GM13977 (cell line): ENCODE measurements at regions not wholly inside any gene's neighbourhood (a gene's known extent, or its start where the extent isn't known, plus 50 kb on each side); places are given as distances from the start of the nearest gene placed in this dataset.

Experiments
- DNase-seq: peaks from one replicate; pipeline ENCODE4 v3.0.0; 2012; ENCODE audit warnings: low spot score
- in situ Hi-C: fragments of 300-500 bp; cut with MboI; formaldehyde crosslinking; loops from one replicate; pipeline ENCODE4 v1.12.0; 2022; ENCODE audit warnings: low sequenced_read_pairs, low pct_unique_long_range_greater_than_20kb, mixed read lengths, inconsistent platforms; ENCODE audit not compliant: unreplicated experiment
- TF ChIP-seq, protein P1 (sequence below): IDR thresholded peaks from 2 replicates; pipeline ENCODE4 v1.5.1; 2012; ENCODE audit warnings: mild to moderate bottlenecking, control low read depth; ENCODE audit not compliant: insufficient read depth; ENCODE audit errors: extremely low read depth, missing control alignments

DNA sequence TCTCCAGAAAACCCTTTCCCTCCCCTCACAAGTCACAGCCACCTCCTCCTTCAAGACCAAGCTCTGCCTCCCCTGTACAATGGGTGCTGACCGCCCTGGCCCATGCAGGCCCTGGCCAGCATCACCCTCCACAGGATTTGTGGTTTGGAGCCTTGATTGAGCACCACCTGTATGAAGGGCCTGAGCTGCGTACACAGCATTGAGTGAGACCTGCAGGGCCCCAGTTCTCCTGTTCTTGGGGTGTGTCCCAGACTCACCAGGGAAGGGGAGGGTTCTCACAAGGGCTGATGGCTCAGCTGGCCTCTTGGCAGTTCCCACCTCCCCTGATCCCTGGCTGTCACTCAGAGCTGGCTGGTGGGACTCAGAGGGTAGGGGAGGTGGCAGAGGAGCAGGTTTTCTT, 63.7 kb upstream of the IER5L start:
- in situ Hi-C loops: no loop called here
- TF ChIP-seq, protein P1, sequence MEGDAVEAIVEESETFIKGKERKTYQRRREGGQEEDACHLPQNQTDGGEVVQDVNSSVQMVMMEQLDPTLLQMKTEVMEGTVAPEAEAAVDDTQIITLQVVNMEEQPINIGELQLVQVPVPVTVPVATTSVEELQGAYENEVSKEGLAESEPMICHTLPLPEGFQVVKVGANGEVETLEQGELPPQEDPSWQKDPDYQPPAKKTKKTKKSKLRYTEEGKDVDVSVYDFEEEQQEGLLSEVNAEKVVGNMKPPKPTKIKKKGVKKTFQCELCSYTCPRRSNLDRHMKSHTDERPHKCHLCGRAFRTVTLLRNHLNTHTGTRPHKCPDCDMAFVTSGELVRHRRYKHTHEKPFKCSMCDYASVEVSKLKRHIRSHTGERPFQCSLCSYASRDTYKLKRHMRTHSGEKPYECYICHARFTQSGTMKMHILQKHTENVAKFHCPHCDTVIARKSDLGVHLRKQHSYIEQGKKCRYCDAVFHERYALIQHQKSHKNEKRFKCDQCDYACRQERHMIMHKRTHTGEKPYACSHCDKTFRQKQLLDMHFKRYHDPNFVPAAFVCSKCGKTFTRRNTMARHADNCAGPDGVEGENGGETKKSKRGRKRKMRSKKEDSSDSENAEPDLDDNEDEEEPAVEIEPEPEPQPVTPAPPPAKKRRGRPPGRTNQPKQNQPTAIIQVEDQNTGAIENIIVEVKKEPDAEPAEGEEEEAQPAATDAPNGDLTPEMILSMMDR: no peak
- DNase-seq: no peak

DNA sequence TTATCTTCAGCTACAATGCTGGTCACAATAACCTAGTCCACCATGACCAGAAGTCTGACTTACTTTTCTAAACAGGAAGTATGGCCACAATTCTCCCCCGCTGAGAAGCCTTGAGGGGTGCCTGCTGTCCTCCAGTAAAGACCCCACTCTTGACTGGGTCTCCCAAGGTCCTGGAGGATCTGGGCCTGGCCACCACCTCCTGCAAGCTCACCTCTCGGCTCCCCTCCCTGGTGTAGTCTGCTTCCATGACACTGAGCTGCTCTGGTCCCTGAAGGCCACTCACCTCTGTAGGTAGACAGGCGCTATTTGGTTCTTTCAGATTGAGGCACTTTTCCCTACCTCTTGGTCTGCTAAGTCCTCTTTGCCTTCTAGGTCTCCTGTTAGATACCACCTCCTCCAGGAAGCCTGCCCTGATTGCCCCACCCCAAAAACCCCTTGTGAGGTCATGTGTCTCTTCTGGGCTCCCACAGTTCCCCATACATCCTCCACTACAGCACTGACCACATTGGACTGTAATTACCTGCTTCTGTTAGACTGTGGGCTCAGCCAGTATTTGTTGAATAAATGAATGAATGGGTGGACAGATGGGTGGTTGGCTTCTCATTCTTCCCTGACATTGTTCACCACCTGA, 62.6 kb upstream of the IER5L start:
- in situ Hi-C loops: no loop called here
- DNase-seq: no peak
- TF ChIP-seq, protein P1: no peak

DNA sequence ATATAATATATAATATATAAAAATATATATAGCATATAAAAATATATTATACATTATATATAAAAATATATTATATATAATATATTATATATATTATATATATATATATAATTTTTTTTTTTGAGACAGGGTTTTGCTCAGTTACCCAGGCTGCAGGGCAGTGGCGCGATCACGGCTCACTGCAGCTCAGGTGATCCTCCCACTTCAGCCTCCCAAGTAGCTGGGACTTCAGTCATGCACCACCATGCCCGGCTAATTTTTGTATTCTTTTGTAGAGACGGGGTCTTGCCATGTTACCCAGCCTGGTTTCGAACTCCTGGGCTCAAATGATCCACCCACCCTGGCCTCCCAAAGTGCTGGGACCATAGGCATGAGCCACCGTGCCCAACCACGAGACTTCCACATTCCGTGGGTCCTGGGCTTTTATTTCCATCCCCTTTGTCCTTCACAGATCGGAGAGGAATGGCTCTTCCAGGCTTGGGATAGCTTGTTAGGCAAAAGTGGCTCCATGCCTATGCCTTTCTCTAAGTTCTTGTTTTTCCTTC, 62.0 kb upstream of the IER5L start:
- no peak for DNase-seq
- TF ChIP-seq, protein P1: no peak
- in situ Hi-C loops: no loop called here

DNA sequence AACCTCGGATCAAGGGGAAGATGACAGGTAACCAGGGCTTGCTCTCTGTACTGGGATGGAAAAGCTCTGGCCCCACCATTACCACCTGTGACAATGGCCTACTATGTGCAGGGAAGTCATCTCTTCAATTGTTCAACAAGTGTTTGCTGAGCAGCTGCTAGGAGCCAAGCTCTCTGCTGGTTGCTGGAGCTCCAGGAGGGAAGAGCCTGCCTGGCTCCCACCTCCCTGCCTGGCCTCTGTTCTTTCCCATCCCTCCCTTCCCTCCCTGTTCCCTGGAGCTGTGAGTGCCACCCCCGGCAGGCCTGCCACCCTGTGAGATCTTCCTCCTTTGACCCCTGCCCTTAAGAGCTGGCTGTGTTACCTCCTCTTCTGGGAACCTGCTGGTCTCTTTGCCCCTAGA, 59.7 kb upstream of the IER5L start:
- in situ Hi-C loops: no loop called here
- DNase-seq: no peak
- TF ChIP-seq, protein P1: no peak

DNA sequence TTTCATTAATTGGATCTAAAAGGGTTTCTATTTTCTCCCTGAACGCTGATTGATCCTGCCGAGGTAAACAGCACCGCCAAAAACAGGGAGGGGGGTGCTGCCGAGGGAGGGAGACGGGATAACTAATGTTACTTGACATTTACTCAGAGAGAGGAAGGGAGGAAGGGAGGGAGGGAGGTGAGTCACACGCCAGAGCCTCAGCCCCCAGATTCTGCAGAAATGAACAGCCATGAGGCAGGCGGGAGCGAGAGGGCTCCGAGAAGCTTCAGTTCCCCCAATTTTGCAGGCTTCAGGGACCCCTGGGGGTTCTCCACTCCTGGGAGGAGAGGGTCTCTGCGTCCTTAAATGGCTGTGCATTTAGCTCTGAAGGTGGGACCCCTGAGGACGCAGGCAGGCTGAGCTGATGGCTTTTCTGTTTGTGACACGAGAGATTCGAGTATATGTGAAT, 59.1 kb upstream of the IER5L start:
- TF ChIP-seq, protein P1: no peak
- DNase-seq: no peak
- in situ Hi-C loops: no loop called here

DNA sequence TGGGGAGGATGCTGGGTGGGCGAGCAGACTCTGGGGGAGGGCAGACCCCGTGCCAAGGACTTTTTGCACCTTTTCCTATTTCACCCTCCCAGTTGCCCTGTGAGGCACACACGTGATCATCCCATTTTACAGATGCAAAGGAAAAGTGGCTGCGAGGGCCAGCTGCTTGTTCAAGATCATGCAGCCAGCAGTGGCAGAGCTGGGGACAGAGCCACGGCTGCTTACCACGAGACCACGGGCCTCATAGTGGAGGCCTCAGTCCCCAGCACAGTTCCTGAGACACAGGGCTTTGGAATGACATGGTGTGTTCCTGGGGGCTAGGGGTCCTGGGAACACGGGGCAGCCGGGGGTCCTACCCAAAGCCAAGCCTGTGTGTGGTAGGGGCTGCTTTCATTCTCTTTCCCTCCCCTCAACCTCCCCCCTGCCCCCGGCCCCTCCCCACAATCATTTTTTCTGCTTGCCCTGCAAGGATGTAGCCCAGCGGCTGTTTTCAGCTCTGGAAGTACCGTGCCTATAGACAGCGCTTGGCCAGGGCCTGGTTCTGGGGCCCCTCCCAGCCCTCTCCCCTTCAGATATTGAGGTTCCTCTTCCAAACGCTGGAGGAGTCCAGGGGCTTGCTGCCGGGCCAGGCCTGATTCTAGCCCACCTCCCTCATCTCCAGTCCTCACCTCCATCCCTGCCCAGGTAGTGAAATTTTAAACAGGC, 58.5 kb upstream of the IER5L start:
- no peak for DNase-seq
- in situ Hi-C loops: no loop called here
- TF ChIP-seq, protein P1: no peak
